ENCODE measurements at regions not wholly inside any gene's neighbourhood (a gene's known extent, or its start where the extent isn't known, plus 50 kb on each side); places are given as distances from the start of the nearest gene placed in this dataset.

DNA sequence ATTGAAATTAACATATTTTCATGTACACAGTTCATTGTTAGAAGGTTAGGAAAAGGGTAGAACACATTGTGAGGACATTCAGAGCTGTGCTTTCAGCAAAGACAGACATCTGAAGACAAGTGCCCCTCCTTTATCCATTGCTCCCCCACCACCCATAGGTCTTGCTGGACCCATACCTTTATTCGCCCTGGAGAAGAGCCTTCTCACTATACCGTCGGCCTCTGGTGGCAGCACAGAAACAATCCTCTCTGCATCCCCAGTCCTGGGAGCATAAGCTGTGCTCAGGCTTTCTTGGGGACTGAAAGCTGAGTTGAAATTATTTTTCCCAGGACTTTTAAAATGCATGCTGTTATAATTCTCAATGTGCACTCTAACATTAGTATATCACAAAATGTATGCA, 372.3 kb downstream of the EPHA7 start:
- DNase-seq (ENCODE audit: low read depth, low spot score) = no peak
- Histone ChIP-seq H3K9me3 (ENCODE audit: control insufficient read depth, low read depth, low read length) (no peaks in the 10 kb centered on the region), H3K4me2 (ENCODE audit: control insufficient read depth, extremely low read depth, insufficient read depth, low read depth, low read length) (no peak overlapping the region), H3K4me1 (ENCODE audit: control insufficient read depth, extremely low read depth, insufficient read depth, low read length) (no peaks in the 10 kb centered on the region), H3K27me3 (ENCODE audit: control insufficient read depth, extremely low read depth, insufficient read depth, low read length) (no peaks in the 10 kb centered on the region), H3K36me3 (ENCODE audit: control insufficient read depth in 2 of 2, extremely low read depth in 1 of 2, insufficient read depth in 2 of 2, low read length in 2 of 2) (no peaks in the 10 kb centered on the region), H3K9ac (ENCODE audit: control insufficient read depth, extremely low read depth, insufficient read depth, low read length) (no peak overlapping the region), H3K79me2 (ENCODE audit: control insufficient read depth, insufficient read depth, low read length) (no peaks in the 10 kb centered on the region), H3K9me1 (ENCODE audit: control insufficient read depth, extremely low read depth, insufficient read depth, low read length) (no peaks in the 10 kb centered on the region), H3K4me3 (ENCODE audit: control insufficient read depth in 2 of 3, extremely low read depth in 1 of 3, insufficient read depth in 2 of 3, low read depth in 1 of 3, low read length in 3 of 3) (no peak overlapping the region), H3K27ac (ENCODE audit: control insufficient read depth, insufficient read depth, low read length) (no peak overlapping the region), H2AFZ (ENCODE audit: control insufficient read depth, low read length) (no peak overlapping the region), H4K20me1 (ENCODE audit: control insufficient read depth, extremely low read depth, insufficient read depth, low read length) (no peaks in the 10 kb centered on the region)
- no peak for FAIRE-seq
- dilution Hi-C loops (cut with MboI; ENCODE audit: extremely low pct_ligation_motif_present, low sequenced_read_pairs) = no loop called here
- no peak for TF ChIP-seq EZH2 (IDR thresholded peaks at IDR 0.05; ENCODE audit: low read length)
- TF ChIP-seq, protein P1, sequence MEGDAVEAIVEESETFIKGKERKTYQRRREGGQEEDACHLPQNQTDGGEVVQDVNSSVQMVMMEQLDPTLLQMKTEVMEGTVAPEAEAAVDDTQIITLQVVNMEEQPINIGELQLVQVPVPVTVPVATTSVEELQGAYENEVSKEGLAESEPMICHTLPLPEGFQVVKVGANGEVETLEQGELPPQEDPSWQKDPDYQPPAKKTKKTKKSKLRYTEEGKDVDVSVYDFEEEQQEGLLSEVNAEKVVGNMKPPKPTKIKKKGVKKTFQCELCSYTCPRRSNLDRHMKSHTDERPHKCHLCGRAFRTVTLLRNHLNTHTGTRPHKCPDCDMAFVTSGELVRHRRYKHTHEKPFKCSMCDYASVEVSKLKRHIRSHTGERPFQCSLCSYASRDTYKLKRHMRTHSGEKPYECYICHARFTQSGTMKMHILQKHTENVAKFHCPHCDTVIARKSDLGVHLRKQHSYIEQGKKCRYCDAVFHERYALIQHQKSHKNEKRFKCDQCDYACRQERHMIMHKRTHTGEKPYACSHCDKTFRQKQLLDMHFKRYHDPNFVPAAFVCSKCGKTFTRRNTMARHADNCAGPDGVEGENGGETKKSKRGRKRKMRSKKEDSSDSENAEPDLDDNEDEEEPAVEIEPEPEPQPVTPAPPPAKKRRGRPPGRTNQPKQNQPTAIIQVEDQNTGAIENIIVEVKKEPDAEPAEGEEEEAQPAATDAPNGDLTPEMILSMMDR (optimal IDR thresholded peaks at IDR 0.05 in 1 of 3, IDR thresholded peaks at IDR 0.05 in 1 of 3, conservative IDR thresholded peaks at IDR 0.05 in 1 of 3; ENCODE audit: extremely low read depth in 1 of 3, insufficient read depth in 2 of 3, low read length in 3 of 3) = no peak

DNA sequence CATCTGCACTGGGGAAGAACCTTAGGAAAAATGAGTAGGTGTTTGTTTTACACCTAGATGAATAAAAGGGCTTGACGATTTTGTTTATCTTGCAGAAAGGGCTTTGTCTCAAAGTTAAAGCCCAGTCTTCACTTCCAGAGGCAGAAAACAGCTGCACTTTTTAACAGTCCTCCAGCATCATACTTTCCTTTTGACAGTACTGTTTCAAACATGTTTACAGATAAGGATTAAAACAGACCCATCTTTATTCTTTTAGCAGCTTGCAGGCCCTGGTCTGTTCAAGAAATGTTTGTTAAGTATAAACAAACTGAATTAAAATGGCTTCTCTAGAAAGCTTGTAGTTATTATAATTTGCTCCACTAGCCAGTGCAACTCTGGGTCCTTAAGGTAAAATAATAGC, 374.2 kb downstream of the EPHA7 start:
- Histone ChIP-seq H3K27ac (ENCODE audit: control insufficient read depth, insufficient read depth, low read length) (no peak overlapping the region), H3K4me1 (ENCODE audit: control insufficient read depth, extremely low read depth, insufficient read depth, low read length) (no peaks in the 10 kb centered on the region), H3K79me2 (ENCODE audit: control insufficient read depth, insufficient read depth, low read length) (no peaks in the 10 kb centered on the region), H3K4me2 (ENCODE audit: control insufficient read depth, extremely low read depth, insufficient read depth, low read depth, low read length) (no peak overlapping the region), H3K4me3 (ENCODE audit: control insufficient read depth in 2 of 3, extremely low read depth in 1 of 3, insufficient read depth in 2 of 3, low read depth in 1 of 3, low read length in 3 of 3) (no peak overlapping the region), H3K36me3 (ENCODE audit: control insufficient read depth in 2 of 2, extremely low read depth in 1 of 2, insufficient read depth in 2 of 2, low read length in 2 of 2) (no peaks in the 10 kb centered on the region), H3K27me3 (ENCODE audit: control insufficient read depth, extremely low read depth, insufficient read depth, low read length) (no peaks in the 10 kb centered on the region), H3K9me3 (ENCODE audit: control insufficient read depth, low read depth, low read length) (no peaks in the 10 kb centered on the region), H2AFZ (ENCODE audit: control insufficient read depth, low read length) (no peak overlapping the region), H3K9ac (ENCODE audit: control insufficient read depth, extremely low read depth, insufficient read depth, low read length) (no peak overlapping the region), H4K20me1 (ENCODE audit: control insufficient read depth, extremely low read depth, insufficient read depth, low read length) (no peaks in the 10 kb centered on the region), H3K9me1 (ENCODE audit: control insufficient read depth, extremely low read depth, insufficient read depth, low read length) (no peaks in the 10 kb centered on the region)
- TF ChIP-seq EZH2 (IDR thresholded peaks at IDR 0.05; ENCODE audit: low read length) = no peak
- TF ChIP-seq, protein P1 (optimal IDR thresholded peaks at IDR 0.05 in 1 of 3, IDR thresholded peaks at IDR 0.05 in 1 of 3, conservative IDR thresholded peaks at IDR 0.05 in 1 of 3; ENCODE audit: extremely low read depth in 1 of 3, insufficient read depth in 2 of 3, low read length in 3 of 3) = no peak
- dilution Hi-C loops (cut with MboI; ENCODE audit: extremely low pct_ligation_motif_present, low sequenced_read_pairs) = no loop called here
- DNase-seq (ENCODE audit: low read depth, low spot score) (no peak), FAIRE-seq (no peak)

Measured in keratinocyte (primary cell).